SK-N-SH (cell line): ENCODE measurements at regions not wholly inside any gene's neighbourhood (a gene's known extent, or its start where the extent isn't known, plus 50 kb on each side); places are given as distances from the start of the nearest gene placed in this dataset.

Source experiments
- MXI1 ChIP-seq: IDR thresholded peaks from 2 replicates; pipeline ENCODE4 v1.6.1; 2012; ENCODE audit warnings: mild to moderate bottlenecking, low read depth, low read length, improper control_type of control experiment
- NFIC ChIP-seq: IDR thresholded peaks from 2 replicates; pipeline ENCODE4 v1.4.0; 2012; ENCODE audit warnings: borderline replicate concordance
- PBX3 ChIP-seq: IDR thresholded peaks from 2 replicates; pipeline ENCODE4; 2012
- RAD21 ChIP-seq: IDR thresholded peaks from 2 replicates; pipeline ENCODE4 v1.6.1; 2012; ENCODE audit warnings: mild to moderate bottlenecking, low read length
- RCOR1 ChIP-seq: fragments of 150-350 bp; IDR thresholded peaks from 2 replicates; pipeline ENCODE4 v1.6.1; 2017; ENCODE audit warnings: antibody characterized with exemption, low read length
- REST ChIP-seq: IDR thresholded peaks from 2 replicates; pipeline ENCODE4 v1.6.1; 2012; ENCODE audit warnings: mild to moderate bottlenecking, low read depth, low read length, moderate library complexity
- TF ChIP-seq, protein P1 (sequence below): fragments of 200-600 bp; sonication (generic); IDR thresholded peaks from 2 replicates; pipeline ENCODE4 v1.6.1; 2017; ENCODE audit warnings: antibody characterized with exemption, mild to moderate bottlenecking, moderate library complexity
- TF ChIP-seq, protein P2 (sequence below): IDR thresholded peaks from 2 replicates; pipeline ENCODE4 v1.4.0; 2012; ENCODE audit warnings: low read depth, borderline replicate concordance

DNA sequence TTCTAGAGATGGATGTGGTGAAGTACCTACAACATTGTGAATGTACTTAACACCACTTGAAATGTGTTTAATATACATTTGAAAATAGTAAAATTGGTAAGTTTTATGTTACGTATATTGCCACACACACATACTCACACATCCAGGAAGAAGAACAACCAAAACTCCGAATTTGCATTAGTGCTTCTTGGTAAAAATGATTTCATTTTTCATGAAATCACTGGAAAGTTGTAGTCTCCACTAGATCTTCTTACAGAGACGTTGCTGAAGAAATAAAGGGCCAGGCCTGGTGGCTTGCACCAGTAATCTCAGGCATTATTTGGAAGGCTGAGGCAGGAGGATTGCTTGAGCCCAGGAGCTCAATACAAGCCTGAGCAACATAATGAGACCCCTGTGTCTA is 118.6 kb upstream of the ZNF608 start:
- TF ChIP-seq RCOR1: no peak
- TF ChIP-seq NFIC: no peak
- no peak for TF ChIP-seq REST
- TF ChIP-seq, protein P1, sequence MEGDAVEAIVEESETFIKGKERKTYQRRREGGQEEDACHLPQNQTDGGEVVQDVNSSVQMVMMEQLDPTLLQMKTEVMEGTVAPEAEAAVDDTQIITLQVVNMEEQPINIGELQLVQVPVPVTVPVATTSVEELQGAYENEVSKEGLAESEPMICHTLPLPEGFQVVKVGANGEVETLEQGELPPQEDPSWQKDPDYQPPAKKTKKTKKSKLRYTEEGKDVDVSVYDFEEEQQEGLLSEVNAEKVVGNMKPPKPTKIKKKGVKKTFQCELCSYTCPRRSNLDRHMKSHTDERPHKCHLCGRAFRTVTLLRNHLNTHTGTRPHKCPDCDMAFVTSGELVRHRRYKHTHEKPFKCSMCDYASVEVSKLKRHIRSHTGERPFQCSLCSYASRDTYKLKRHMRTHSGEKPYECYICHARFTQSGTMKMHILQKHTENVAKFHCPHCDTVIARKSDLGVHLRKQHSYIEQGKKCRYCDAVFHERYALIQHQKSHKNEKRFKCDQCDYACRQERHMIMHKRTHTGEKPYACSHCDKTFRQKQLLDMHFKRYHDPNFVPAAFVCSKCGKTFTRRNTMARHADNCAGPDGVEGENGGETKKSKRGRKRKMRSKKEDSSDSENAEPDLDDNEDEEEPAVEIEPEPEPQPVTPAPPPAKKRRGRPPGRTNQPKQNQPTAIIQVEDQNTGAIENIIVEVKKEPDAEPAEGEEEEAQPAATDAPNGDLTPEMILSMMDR: no peak
- TF ChIP-seq MXI1: no peak
- TF ChIP-seq, protein P2, sequence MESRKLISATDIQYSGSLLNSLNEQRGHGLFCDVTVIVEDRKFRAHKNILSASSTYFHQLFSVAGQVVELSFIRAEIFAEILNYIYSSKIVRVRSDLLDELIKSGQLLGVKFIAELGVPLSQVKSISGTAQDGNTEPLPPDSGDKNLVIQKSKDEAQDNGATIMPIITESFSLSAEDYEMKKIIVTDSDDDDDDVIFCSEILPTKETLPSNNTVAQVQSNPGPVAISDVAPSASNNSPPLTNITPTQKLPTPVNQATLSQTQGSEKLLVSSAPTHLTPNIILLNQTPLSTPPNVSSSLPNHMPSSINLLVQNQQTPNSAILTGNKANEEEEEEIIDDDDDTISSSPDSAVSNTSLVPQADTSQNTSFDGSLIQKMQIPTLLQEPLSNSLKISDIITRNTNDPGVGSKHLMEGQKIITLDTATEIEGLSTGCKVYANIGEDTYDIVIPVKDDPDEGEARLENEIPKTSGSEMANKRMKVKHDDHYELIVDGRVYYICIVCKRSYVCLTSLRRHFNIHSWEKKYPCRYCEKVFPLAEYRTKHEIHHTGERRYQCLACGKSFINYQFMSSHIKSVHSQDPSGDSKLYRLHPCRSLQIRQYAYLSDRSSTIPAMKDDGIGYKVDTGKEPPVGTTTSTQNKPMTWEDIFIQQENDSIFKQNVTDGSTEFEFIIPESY: no peak
- TF ChIP-seq PBX3: no peak
- TF ChIP-seq RAD21: no peak
